ENCODE measurements at regions not wholly inside any gene's neighbourhood (a gene's known extent, or its start where the extent isn't known, plus 50 kb on each side); places are given as distances from the start of the nearest gene placed in this dataset.

DNA sequence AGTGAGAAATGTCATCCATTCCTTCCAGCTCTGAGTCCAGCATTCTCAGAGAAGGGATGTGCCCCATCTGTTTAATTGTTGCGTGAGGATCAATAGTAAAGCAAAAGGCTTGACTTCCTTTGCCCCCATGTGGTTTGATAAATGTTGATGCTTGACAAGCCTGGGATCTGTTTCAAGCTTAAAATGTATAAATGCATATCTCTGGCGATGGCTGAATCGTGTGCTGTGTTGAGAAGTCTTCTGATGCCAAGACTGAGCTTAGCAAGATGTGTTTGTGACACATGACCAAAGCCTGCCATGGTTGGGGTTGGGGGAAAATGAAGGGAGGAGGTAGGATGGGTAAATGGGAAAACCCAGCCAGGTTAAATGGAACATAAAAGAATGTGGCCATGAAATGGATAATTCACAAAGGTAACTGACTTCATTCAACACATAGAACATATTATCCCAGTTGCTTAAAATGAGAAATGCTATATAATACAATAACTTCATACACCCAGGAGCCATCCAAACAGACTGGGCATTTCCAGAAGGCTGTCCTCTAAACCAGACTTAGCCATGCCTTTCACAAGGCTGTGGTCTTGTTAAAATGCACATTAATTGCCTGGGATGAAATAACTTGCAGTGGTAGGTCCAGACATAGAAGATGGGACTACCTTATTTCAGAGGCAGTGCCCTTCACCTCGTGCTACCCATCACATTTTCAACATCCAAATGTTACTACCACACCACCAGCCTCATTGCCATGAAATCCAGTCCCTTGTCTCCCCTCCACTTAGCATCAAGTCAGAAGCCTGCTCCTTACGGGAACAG, 147.3 kb upstream of the PDE1C start:
- no peak overlapping the region for H3K4me3 ChIP-seq (ENCODE audit: low read length, poor library complexity, severe bottlenecking)
- H2AFZ ChIP-seq (ENCODE audit: low read length) = no peak overlapping the region
- no peaks in the 10 kb centered on the region for H3K27me3 ChIP-seq (ENCODE audit: insufficient read depth, low read length, poor library complexity, severe bottlenecking)
- no peaks in the 10 kb centered on the region for H3K79me2 ChIP-seq (ENCODE audit: insufficient read depth, low read length)
- no peaks in the 10 kb centered on the region for H4K20me1 ChIP-seq (ENCODE audit: insufficient read depth, low read length, poor library complexity, severe bottlenecking)
- TF ChIP-seq, protein P1, sequence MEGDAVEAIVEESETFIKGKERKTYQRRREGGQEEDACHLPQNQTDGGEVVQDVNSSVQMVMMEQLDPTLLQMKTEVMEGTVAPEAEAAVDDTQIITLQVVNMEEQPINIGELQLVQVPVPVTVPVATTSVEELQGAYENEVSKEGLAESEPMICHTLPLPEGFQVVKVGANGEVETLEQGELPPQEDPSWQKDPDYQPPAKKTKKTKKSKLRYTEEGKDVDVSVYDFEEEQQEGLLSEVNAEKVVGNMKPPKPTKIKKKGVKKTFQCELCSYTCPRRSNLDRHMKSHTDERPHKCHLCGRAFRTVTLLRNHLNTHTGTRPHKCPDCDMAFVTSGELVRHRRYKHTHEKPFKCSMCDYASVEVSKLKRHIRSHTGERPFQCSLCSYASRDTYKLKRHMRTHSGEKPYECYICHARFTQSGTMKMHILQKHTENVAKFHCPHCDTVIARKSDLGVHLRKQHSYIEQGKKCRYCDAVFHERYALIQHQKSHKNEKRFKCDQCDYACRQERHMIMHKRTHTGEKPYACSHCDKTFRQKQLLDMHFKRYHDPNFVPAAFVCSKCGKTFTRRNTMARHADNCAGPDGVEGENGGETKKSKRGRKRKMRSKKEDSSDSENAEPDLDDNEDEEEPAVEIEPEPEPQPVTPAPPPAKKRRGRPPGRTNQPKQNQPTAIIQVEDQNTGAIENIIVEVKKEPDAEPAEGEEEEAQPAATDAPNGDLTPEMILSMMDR (conservative IDR thresholded peaks at IDR 0.05; ENCODE audit: low read length) = no peak
- no peak for TF ChIP-seq EZH2phosphoT487 (IDR thresholded peaks at IDR 0.05; ENCODE audit: borderline replicate concordance)
- H3K4me2 ChIP-seq (ENCODE audit: low read depth, low read length, poor library complexity, severe bottlenecking) = no peak overlapping the region
- no peaks in the 10 kb centered on the region for H3K4me1 ChIP-seq (ENCODE audit: insufficient read depth, low read length, poor library complexity, severe bottlenecking)
- H3K36me3 ChIP-seq (ENCODE audit: insufficient read depth, low read length) = no peaks in the 10 kb centered on the region
- H3K9me3 ChIP-seq (ENCODE audit: insufficient read depth, low read depth, low read length) = no peaks in the 10 kb centered on the region
- no peaks in the 10 kb centered on the region for H3F3A ChIP-seq (ENCODE audit: low read depth)
- H3K9me2 ChIP-seq (replicated peaks; ENCODE audit: low read depth, low read length) = no peaks in the 10 kb centered on the region
- H3K9ac ChIP-seq (ENCODE audit: low read depth, low read length, poor library complexity, severe bottlenecking) = no peak overlapping the region

DNA sequence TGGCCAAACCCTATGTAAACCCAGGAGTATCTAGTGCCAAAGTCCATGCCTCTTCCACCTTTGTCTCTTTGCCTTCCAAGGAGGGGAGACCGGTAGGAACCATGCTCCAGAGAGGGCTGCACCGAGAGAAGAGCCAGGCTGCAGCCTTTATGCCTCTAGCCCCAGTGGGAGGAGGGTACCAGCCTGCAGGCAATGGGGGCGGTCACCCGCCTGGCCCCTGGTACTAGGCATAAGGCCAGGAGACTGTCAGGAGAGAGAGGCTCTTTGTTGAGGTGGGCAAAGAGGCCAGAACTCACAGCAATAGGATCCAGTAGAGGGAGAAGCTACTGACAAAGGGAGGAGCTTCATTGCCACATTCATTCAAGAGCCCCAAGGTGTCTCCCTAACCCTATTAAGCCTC, 146.6 kb upstream of the PDE1C start:
- Histone ChIP-seq H3F3A (ENCODE audit: low read depth) (no peaks in the 10 kb centered on the region), H2AFZ (ENCODE audit: low read length) (no peak overlapping the region), H3K4me2 (ENCODE audit: low read depth, low read length, poor library complexity, severe bottlenecking) (no peak overlapping the region), H3K79me2 (ENCODE audit: insufficient read depth, low read length) (no peaks in the 10 kb centered on the region), H3K9me3 (ENCODE audit: insufficient read depth, low read depth, low read length) (no peaks in the 10 kb centered on the region), H4K20me1 (ENCODE audit: insufficient read depth, low read length, poor library complexity, severe bottlenecking) (no peaks in the 10 kb centered on the region), H3K27me3 (ENCODE audit: insufficient read depth, low read length, poor library complexity, severe bottlenecking) (no peaks in the 10 kb centered on the region), H3K36me3 (ENCODE audit: insufficient read depth, low read length) (no peaks in the 10 kb centered on the region), H3K4me1 (ENCODE audit: insufficient read depth, low read length, poor library complexity, severe bottlenecking) (no peaks in the 10 kb centered on the region), H3K4me3 (ENCODE audit: low read length, poor library complexity, severe bottlenecking) (no peak overlapping the region), H3K9me2 (replicated peaks; ENCODE audit: low read depth, low read length) (no peaks in the 10 kb centered on the region), H3K9ac (ENCODE audit: low read depth, low read length, poor library complexity, severe bottlenecking) (no peak overlapping the region)
- TF ChIP-seq, protein P1 (conservative IDR thresholded peaks at IDR 0.05; ENCODE audit: low read length) = no peak

DNA sequence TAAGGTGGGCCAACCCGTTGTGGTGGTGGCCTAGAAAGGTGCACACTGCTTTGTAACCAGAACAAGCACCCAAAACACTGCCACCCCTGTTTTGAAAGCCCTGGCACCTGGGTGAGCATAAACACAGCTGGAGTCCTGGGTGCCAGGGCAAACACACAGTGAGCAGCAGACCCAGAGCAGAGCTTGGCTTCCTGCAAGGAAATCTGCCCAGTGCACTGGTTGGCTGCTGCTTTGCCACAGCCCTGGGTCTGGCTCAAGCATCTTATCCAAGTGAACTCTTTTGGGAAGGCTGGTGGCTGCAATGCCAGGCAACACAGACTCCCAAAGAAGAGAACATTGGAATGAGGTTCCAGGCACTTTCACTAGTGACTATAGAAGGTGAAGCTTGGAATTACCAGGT, 145.5 kb upstream of the PDE1C start:
- Histone ChIP-seq H3K4me1 (ENCODE audit: insufficient read depth, low read length, poor library complexity, severe bottlenecking) (no peaks in the 10 kb centered on the region), H4K20me1 (ENCODE audit: insufficient read depth, low read length, poor library complexity, severe bottlenecking) (no peaks in the 10 kb centered on the region), H3K9me3 (ENCODE audit: insufficient read depth, low read depth, low read length) (no peaks in the 10 kb centered on the region), H3K4me3 (ENCODE audit: low read length, poor library complexity, severe bottlenecking) (no peak overlapping the region), H3K9me2 (replicated peaks; ENCODE audit: low read depth, low read length) (no peaks in the 10 kb centered on the region), H3F3A (ENCODE audit: low read depth) (no peaks in the 10 kb centered on the region), H3K4me2 (ENCODE audit: low read depth, low read length, poor library complexity, severe bottlenecking) (no peak overlapping the region), H3K27me3 (ENCODE audit: insufficient read depth, low read length, poor library complexity, severe bottlenecking) (no peaks in the 10 kb centered on the region), H3K79me2 (ENCODE audit: insufficient read depth, low read length) (no peaks in the 10 kb centered on the region), H3K9ac (ENCODE audit: low read depth, low read length, poor library complexity, severe bottlenecking) (no peak overlapping the region), H2AFZ (ENCODE audit: low read length) (no peak overlapping the region), H3K36me3 (ENCODE audit: insufficient read depth, low read length) (no peaks in the 10 kb centered on the region)
- TF ChIP-seq, protein P1 (conservative IDR thresholded peaks at IDR 0.05; ENCODE audit: low read length) = no peak
- no peak for TF ChIP-seq EZH2phosphoT487 (IDR thresholded peaks at IDR 0.05; ENCODE audit: borderline replicate concordance)

Measured in Loucy (cell line).